HepG2 (cell line): ENCODE measurements at regions not wholly inside any gene's neighbourhood (a gene's known extent, or its start where the extent isn't known, plus 50 kb on each side); places are given as distances from the start of the nearest gene placed in this dataset.

ENCODE experiments used
- ATAC-seq: fragments of 200-7000 bp; cut with Tn5 transposase; 3 replicates; pipeline ENCODE4 v1.9.1; 2020; ENCODE audit warnings: mild to moderate bottlenecking, moderate library complexity
- BruUV-seq: library from RNA; stranded (reverse); fragments of 400-500 nt; replicated peaks from 2 replicates; lab custom pipeline; 2021; lab: Mats Ljungman, UMichigan
- CTCF ChIA-PET: fragments of 300-600 bp; formaldehyde crosslinking; extraction: SDS; loops from one replicate; lab custom pipeline; 2021; ENCODE audit warnings: low total read pairs, inconsistent platforms, low intra/inter-chr PET ratio; lab: Yijun Ruan, JAX
- POLR2A ChIA-PET: fragments of 350-600 bp; sonication (Branson Sonifier 250); formaldehyde crosslinking; loops from one replicate; lab custom pipeline; 2020; ENCODE audit warnings: antibody characterized with exemption, inconsistent platforms; lab: Yijun Ruan, JAX
- DNase-seq: peaks from one replicate; pipeline ENCODE4 v3.0.0-alpha.2; 2015; ENCODE audit warnings: low spot score
- FAIRE-seq: peaks from 3 replicates; lab custom pipeline; 2011; peaks lifted over from hg19 to GRCh38; lab: Jason Lieb, UNC
- H2AFZ ChIP-seq: one replicate; pipeline ENCODE4 v1.6.1; 2011; ENCODE audit warnings: low read length, inconsistent platforms
- H3K27ac ChIP-seq: fragments of 300-600 bp; 3 replicates; pipeline ENCODE4 v1.8.0; 2011; ENCODE audit warnings: mixed run types, mild to moderate bottlenecking, mixed read lengths, low read length, inconsistent platforms; ENCODE audit not compliant: insufficient read depth; ENCODE audit errors: extremely low read length
- H3K27me3 ChIP-seq, 2 experiments: fragments of 200-600 bp in 1 of 2; 2 replicates in 1 of 2; 3 replicates in 1 of 2; pipeline versions ENCODE4 v1.6.0 to v1.8.0; 2011; ENCODE audit warnings: low read length in 2 of 2, mild to moderate bottlenecking in 2 of 2, moderate library complexity in 2 of 2, inconsistent platforms in 1 of 2; ENCODE audit not compliant: insufficient read depth in 2 of 2, control insufficient read depth in 1 of 2
- H3K36me3 ChIP-seq, 2 experiments: fragments of 200-600 bp in 1 of 2; replicated peaks in 1 of 2; 2 replicates in 1 of 2; 3 replicates in 1 of 2; pipeline versions ENCODE4 v1.5.1 to v1.8.0; 2011; ENCODE audit warnings: low read length in 2 of 2, inconsistent platforms in 1 of 2; ENCODE audit not compliant: insufficient read depth in 2 of 2, control insufficient read depth in 1 of 2
- H3K4me1 ChIP-seq: 2 replicates; pipeline ENCODE4 v1.5.1; 2012; ENCODE audit warnings: low read length, inconsistent platforms; ENCODE audit not compliant: insufficient read depth
- H3K4me2 ChIP-seq: 2 replicates; pipeline ENCODE4 v1.6.0; 2011; ENCODE audit warnings: low read depth, low read length, inconsistent platforms
- H3K4me3 ChIP-seq, 3 experiments: fragments of 200-600 bp in 1 of 3; sonication (generic), shearing (Covaris generic) in 1 of 3; replicated peaks in 1 of 3; 2 replicates each; pipeline ENCODE4 v1.5.1; 2011 to 2016; ENCODE audit warnings: low read length in 3 of 3, inconsistent platforms in 2 of 3, low read depth in 2 of 3, mild to moderate bottlenecking in 2 of 3, control low read depth in 1 of 3, mixed read lengths in 1 of 3; ENCODE audit not compliant: insufficient read depth in 1 of 3
- H3K79me2 ChIP-seq: one replicate; pipeline ENCODE4 v1.6.1; 2011; ENCODE audit warnings: low read length, inconsistent platforms; ENCODE audit not compliant: insufficient read depth
- H3K9ac ChIP-seq: 2 replicates; pipeline ENCODE4 v1.6.0; 2011; ENCODE audit warnings: mild to moderate bottlenecking, low read depth, low read length, inconsistent platforms; ENCODE audit not compliant: insufficient read depth
- H3K9me3 ChIP-seq: 2 replicates; pipeline ENCODE4 v1.5.1; 2012; ENCODE audit warnings: mild to moderate bottlenecking, low read length
- H4K20me1 ChIP-seq: 2 replicates; pipeline ENCODE4 v1.6.0; 2011; ENCODE audit warnings: inconsistent platforms, mild to moderate bottlenecking, low read length, moderate library complexity; ENCODE audit not compliant: insufficient read depth
- BCL6 ChIP-seq: IDR thresholded peaks from 2 replicates; pipeline ENCODE4 v1.6.1; 2016; ENCODE audit warnings: missing genetic modification reagents, missing compliant biosample characterization
- KLF16 ChIP-seq, 2 experiments: sonication (generic) in 1 of 2; formaldehyde crosslinking in 1 of 2; IDR thresholded peaks; 2 replicates each; pipeline versions ENCODE4 v1.6.1 to v1.8.0; 2016 to 2023; ENCODE audit warnings: missing genetic modification reagents in 2 of 2, missing compliant biosample characterization in 1 of 2
- KLF9 ChIP-seq: IDR thresholded peaks from 2 replicates; pipeline ENCODE4 v1.6.1; 2016; ENCODE audit warnings: low read depth
- NFE2L2 ChIP-seq: fragments of 150-350 bp; IDR thresholded peaks from 2 replicates; pipeline ENCODE4 v1.6.1; 2014; ENCODE audit warnings: low read length
- NFIB ChIP-seq: sonication (generic); formaldehyde crosslinking; IDR thresholded peaks from 2 replicates; pipeline ENCODE4 v1.9.0; 2021; ENCODE audit warnings: missing genetic modification reagents, mild to moderate bottlenecking, borderline replicate concordance
- SNRNP70 ChIP-seq: fragments of 200-400 bp; formaldehyde crosslinking; IDR thresholded peaks from 2 replicates; pipeline ENCODE4 v1.6.1; 2017; ENCODE audit warnings: mild to moderate bottlenecking, low read depth, low read length, moderate library complexity
- WIZ ChIP-seq: sonication (generic); formaldehyde crosslinking; IDR thresholded peaks from 2 replicates; pipeline ENCODE4 v1.5.1; 2020; ENCODE audit warnings: mild to moderate bottlenecking, missing genetic modification reagents
- ZBTB3 ChIP-seq: sonication (generic); formaldehyde crosslinking; IDR thresholded peaks from 2 replicates; pipeline ENCODE4 v1.4.0; 2020; ENCODE audit warnings: low read depth, mild to moderate bottlenecking, moderate library complexity, missing genetic modification reagents, borderline replicate concordance
- ZNF577 ChIP-seq: sonication (generic); formaldehyde crosslinking; IDR thresholded peaks from 2 replicates; pipeline ENCODE4 v1.4.0; 2020; ENCODE audit warnings: mild to moderate bottlenecking, low read depth, missing genetic modification reagents, borderline replicate concordance
- ZNF83 ChIP-seq: sonication (generic); formaldehyde crosslinking; IDR thresholded peaks from 2 replicates; pipeline ENCODE4 v1.4.0; 2020; ENCODE audit warnings: missing genetic modification reagents, mild to moderate bottlenecking, borderline replicate concordance
- WGBS: methylation state at CpG from one replicate; pipeline ENCODE4 v1.1.6; 2017; ENCODE audit warnings: low lambda C conversion rate; 5-methylcytosine and 5-hydroxymethylcytosine counted together
- in situ Hi-C: cut with HindIII; loops from 2 replicates; pipeline ENCODE4 v1.10.0; 2017; ENCODE audit warnings: low pct_unique_long_range_greater_than_20kb; ENCODE audit not compliant: extremely low pct_ligation_motif_present
- intact Hi-C: fragments of 100-400 bp; cut with micrococcal nuclease; formaldehyde crosslinking; loops from one replicate; pipeline ENCODE4 v1.10.0; 2022; ENCODE audit not compliant: unreplicated experiment
- TF ChIP-seq, protein P1 (sequence below): sonication (generic); formaldehyde crosslinking; IDR thresholded peaks from 2 replicates; pipeline ENCODE4 v1.5.0; 2020; ENCODE audit warnings: mild to moderate bottlenecking, missing genetic modification reagents, borderline replicate concordance
- TF ChIP-seq, protein P2 (sequence below), 2 experiments: IDR thresholded peaks; 2 replicates each; pipeline ENCODE4 v1.6.1; 2011 to 2012; ENCODE audit warnings: low read length in 2 of 2, borderline replicate concordance in 1 of 2, low read depth in 1 of 2, mild to moderate bottlenecking in 1 of 2, moderate library complexity in 1 of 2
- TF ChIP-seq, protein P3 (sequence below): sonication (generic); formaldehyde crosslinking; IDR thresholded peaks from 2 replicates; pipeline ENCODE4 v1.4.0; 2020; ENCODE audit warnings: missing genetic modification reagents, low read depth, mild to moderate bottlenecking, borderline replicate concordance

DNA sequence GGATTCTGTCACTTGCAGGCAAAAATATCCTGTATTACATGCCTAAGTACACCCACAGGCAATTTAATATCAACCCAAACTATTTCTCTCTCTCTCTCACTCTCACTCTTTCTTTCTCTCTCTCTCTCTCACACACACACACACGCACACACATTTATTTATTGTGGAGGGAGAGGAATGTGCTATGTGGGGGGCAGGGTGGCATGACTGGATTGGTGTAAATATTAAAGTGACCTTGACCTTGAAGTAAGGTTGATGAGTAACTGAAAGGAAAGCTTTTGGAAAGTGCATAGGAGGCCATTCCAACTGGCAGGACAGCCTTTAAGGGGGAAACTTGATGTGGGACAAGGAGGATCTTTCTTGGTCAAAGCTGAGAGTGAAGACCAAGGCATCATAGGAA lies 589.7 kb upstream of the KIRREL3 start:
- WGBS = 0% methylated on average over 1 of the region's 1 CpG
- intact Hi-C loops = no loop called here
- H3K9ac ChIP-seq = no peak overlapping the region
- no peak overlapping the region for H3K4me2 ChIP-seq
- H2AFZ ChIP-seq = no peak overlapping the region
- ChIA-PET POLR2A (no interaction called here), CTCF (no interaction called here)
- H3K27me3 ChIP-seq = no peaks in the 10 kb centered on the region
- TF ChIP-seq SNRNP70 (no peak), ZNF83 (no peak), WIZ (CRISPR knock-in tag) (no peak), KLF9 (no peak), ZBTB3 (no peak), NFIB (CRISPR knock-in tag) (no peak), NFE2L2 (no peak), ZNF577 (no peak), KLF16 (CRISPR knock-in tag; IDR thresholded peaks at IDR 0.05) (no peak), BCL6 (CRISPR knock-in tag) (no peak)
- TF ChIP-seq, protein P1, sequence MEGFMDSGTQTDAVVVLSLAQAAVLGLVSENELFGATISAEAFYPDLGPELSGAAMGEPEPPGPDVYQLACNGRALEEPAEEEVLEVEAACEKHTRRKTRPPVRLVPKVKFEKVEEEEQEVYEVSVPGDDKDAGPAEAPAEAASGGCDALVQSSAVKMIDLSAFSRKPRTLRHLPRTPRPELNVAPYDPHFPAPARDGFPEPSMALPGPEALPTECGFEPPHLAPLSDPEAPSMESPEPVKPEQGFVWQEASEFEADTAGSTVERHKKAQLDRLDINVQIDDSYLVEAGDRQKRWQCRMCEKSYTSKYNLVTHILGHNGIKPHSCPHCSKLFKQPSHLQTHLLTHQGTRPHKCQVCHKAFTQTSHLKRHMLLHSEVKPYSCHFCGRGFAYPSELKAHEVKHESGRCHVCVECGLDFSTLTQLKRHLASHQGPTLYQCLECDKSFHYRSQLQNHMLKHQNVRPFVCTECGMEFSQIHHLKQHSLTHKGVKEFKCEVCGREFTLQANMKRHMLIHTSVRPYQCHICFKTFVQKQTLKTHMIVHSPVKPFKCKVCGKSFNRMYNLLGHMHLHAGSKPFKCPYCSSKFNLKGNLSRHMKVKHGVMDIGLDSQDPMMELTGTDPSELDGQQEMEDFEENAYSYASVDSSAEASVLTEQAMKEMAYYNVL = no peak
- TF ChIP-seq, protein P2, sequence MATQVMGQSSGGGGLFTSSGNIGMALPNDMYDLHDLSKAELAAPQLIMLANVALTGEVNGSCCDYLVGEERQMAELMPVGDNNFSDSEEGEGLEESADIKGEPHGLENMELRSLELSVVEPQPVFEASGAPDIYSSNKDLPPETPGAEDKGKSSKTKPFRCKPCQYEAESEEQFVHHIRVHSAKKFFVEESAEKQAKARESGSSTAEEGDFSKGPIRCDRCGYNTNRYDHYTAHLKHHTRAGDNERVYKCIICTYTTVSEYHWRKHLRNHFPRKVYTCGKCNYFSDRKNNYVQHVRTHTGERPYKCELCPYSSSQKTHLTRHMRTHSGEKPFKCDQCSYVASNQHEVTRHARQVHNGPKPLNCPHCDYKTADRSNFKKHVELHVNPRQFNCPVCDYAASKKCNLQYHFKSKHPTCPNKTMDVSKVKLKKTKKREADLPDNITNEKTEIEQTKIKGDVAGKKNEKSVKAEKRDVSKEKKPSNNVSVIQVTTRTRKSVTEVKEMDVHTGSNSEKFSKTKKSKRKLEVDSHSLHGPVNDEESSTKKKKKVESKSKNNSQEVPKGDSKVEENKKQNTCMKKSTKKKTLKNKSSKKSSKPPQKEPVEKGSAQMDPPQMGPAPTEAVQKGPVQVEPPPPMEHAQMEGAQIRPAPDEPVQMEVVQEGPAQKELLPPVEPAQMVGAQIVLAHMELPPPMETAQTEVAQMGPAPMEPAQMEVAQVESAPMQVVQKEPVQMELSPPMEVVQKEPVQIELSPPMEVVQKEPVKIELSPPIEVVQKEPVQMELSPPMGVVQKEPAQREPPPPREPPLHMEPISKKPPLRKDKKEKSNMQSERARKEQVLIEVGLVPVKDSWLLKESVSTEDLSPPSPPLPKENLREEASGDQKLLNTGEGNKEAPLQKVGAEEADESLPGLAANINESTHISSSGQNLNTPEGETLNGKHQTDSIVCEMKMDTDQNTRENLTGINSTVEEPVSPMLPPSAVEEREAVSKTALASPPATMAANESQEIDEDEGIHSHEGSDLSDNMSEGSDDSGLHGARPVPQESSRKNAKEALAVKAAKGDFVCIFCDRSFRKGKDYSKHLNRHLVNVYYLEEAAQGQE (IDR thresholded peaks at IDR 0.05; ENCODE audit: borderline replicate concordance in 1 of 2, low read depth in 1 of 2, low read length in 2 of 2) = no peak
- TF ChIP-seq, protein P3, sequence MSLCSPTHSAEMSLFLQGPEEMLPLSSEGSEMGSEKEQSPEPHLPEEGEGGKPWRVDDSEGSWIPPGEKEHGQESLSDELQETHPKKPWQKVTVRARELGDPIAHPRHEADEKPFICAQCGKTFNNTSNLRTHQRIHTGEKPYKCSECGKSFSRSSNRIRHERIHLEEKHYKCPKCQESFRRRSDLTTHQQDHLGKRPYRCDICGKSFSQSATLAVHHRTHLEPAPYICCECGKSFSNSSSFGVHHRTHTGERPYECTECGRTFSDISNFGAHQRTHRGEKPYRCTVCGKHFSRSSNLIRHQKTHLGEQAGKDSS = no peak
- no peaks in the 10 kb centered on the region for H3K4me1 ChIP-seq
- no peaks in the 10 kb centered on the region for H4K20me1 ChIP-seq
- no peak for ATAC-seq
- H3K4me3 ChIP-seq = no peak overlapping the region
- no peak for DNase-seq
- no TSS peak for BruUV-seq
- H3K9me3 ChIP-seq = peaks cover 12% of the 10 kb centered on the region; the same call in 1 of the 2 replicates
- no peak overlapping the region for H3K27ac ChIP-seq
- FAIRE-seq = no peak
- H3K79me2 ChIP-seq = no peaks in the 10 kb centered on the region
- no peaks in the 10 kb centered on the region for H3K36me3 ChIP-seq
- in situ Hi-C loops = no loop called here
